Glutamatergic neuron (in vitro differentiated cells): ENCODE measurements at regions not wholly inside any gene's neighbourhood (a gene's known extent, or its start where the extent isn't known, plus 50 kb on each side); places are given as distances from the start of the nearest gene placed in this dataset.

Experiments used
- DNase-seq: peaks from one replicate; pipeline ENCODE4 v3.0.0; 2022
- H3K27ac Mint-ChIP-seq: one replicate; pipeline ENCODE4 v1.8.0; 2020; ENCODE audit warnings: mild to moderate bottlenecking, mixed read lengths, inconsistent platforms; ENCODE audit not compliant: unreplicated experiment
- H3K27me3 Mint-ChIP-seq: one replicate; pipeline ENCODE4 v1.8.0; 2020; ENCODE audit warnings: mild to moderate bottlenecking, moderate library complexity, mixed read lengths, inconsistent platforms; ENCODE audit not compliant: unreplicated experiment
- H3K36me3 Mint-ChIP-seq: one replicate; pipeline ENCODE4 v1.8.0; 2020; ENCODE audit warnings: mild to moderate bottlenecking, mixed read lengths, inconsistent platforms; ENCODE audit not compliant: unreplicated experiment
- H3K4me1 Mint-ChIP-seq: one replicate; pipeline ENCODE4 v1.8.0; 2020; ENCODE audit warnings: mild to moderate bottlenecking, low read depth, mixed read lengths, inconsistent platforms; ENCODE audit not compliant: unreplicated experiment
- H3K4me3 Mint-ChIP-seq: one replicate; pipeline ENCODE4 v1.8.0; 2020; ENCODE audit warnings: mild to moderate bottlenecking, mixed read lengths, inconsistent platforms; ENCODE audit not compliant: unreplicated experiment
- H3K9me3 Mint-ChIP-seq: one replicate; pipeline ENCODE4 v1.8.0; 2020; ENCODE audit warnings: mild to moderate bottlenecking, moderate library complexity, mixed read lengths, inconsistent platforms; ENCODE audit not compliant: unreplicated experiment
- TF ChIP-seq, protein P1 (sequence below): fragments of 200-600 bp; sonication (generic); IDR thresholded peaks from one replicate; pipeline ENCODE4 v1.5.0; 2021; ENCODE audit not compliant: partially characterized antibody, unreplicated experiment

DNA sequence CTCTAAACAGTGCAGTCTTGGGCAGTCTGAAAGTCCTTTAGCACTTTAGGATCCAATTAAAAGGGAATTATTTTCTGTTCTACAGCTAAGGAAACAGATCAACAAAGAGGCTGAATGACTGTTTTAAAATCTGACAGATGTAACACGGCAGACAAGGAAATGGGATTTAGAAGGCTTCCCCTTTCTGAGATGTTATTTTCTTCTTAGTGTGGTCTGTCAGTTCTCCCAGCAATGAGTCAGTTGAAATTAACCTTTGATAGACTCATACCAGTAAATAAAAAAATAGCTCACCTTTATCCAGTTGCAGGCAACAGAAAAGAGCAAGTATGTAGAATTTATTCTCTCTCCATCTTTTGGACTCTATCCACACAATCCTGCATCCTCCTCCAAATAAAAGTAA, 98.1 kb downstream of the NEDD1 start:
- no peak for DNase-seq
- peaks cover 3% of the 10 kb centered on the region for H3K9me3 Mint-ChIP-seq
- H3K4me3 Mint-ChIP-seq: no peak overlapping the region
- no peak overlapping the region for H3K27ac Mint-ChIP-seq
- peaks cover 2% of the 10 kb centered on the region for H3K27me3 Mint-ChIP-seq
- peaks cover 6% of the 10 kb centered on the region for H3K4me1 Mint-ChIP-seq
- TF ChIP-seq, protein P1, sequence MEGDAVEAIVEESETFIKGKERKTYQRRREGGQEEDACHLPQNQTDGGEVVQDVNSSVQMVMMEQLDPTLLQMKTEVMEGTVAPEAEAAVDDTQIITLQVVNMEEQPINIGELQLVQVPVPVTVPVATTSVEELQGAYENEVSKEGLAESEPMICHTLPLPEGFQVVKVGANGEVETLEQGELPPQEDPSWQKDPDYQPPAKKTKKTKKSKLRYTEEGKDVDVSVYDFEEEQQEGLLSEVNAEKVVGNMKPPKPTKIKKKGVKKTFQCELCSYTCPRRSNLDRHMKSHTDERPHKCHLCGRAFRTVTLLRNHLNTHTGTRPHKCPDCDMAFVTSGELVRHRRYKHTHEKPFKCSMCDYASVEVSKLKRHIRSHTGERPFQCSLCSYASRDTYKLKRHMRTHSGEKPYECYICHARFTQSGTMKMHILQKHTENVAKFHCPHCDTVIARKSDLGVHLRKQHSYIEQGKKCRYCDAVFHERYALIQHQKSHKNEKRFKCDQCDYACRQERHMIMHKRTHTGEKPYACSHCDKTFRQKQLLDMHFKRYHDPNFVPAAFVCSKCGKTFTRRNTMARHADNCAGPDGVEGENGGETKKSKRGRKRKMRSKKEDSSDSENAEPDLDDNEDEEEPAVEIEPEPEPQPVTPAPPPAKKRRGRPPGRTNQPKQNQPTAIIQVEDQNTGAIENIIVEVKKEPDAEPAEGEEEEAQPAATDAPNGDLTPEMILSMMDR: no peak
- no peaks in the 10 kb centered on the region for H3K36me3 Mint-ChIP-seq

DNA sequence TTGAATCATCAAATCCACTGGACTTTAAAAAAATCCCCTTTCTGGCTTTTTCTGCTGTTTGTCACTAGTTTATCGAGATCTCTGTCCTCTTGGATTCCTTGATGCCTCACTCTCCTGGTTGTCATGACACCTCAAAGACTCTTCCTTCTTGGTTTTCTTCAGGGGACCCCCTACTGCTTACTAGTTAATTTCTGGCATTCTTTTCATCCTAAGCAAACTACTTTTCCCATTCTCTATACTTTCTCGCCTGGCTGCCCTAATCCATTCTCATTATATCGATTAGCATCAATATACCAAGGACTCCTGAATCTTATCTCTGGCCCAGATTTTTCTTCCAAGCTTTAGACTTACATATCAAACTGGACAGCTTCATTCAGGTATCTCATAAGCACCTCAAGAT, 98.6 kb downstream of the NEDD1 start:
- H3K36me3 Mint-ChIP-seq: no peaks in the 10 kb centered on the region
- peaks cover 3% of the 10 kb centered on the region for H3K9me3 Mint-ChIP-seq
- DNase-seq: no peak
- H3K4me1 Mint-ChIP-seq: peaks cover 6% of the 10 kb centered on the region
- no peak overlapping the region for H3K4me3 Mint-ChIP-seq
- no peak overlapping the region for H3K27ac Mint-ChIP-seq
- TF ChIP-seq, protein P1: no peak
- H3K27me3 Mint-ChIP-seq: peaks cover 2% of the 10 kb centered on the region

DNA sequence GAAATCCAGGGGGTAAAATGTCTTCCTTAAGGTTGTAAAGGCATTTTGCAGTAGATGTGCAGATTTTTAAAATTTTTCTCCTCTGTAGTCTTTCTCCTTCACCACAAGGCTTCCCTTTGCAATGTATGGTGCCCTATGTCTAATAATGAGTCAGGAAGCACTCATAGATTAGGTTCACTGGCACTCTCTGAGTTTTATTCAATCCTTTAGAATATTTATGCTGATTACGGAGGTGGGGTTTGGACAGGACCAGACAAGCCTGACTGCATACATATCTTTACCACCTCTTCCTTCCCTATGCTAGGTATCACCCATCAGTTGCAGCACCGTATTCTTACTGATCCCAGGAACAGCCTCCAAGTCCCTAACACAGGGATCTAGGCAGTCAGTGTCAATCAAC, 99.5 kb downstream of the NEDD1 start:
- no peak overlapping the region for H3K27ac Mint-ChIP-seq
- no peak for DNase-seq
- H3K4me1 Mint-ChIP-seq: peaks cover 6% of the 10 kb centered on the region
- peaks cover 2% of the 10 kb centered on the region for H3K27me3 Mint-ChIP-seq
- peaks cover 3% of the 10 kb centered on the region for H3K9me3 Mint-ChIP-seq
- TF ChIP-seq, protein P1: no peak
- H3K4me3 Mint-ChIP-seq: no peak overlapping the region
- no peaks in the 10 kb centered on the region for H3K36me3 Mint-ChIP-seq

DNA sequence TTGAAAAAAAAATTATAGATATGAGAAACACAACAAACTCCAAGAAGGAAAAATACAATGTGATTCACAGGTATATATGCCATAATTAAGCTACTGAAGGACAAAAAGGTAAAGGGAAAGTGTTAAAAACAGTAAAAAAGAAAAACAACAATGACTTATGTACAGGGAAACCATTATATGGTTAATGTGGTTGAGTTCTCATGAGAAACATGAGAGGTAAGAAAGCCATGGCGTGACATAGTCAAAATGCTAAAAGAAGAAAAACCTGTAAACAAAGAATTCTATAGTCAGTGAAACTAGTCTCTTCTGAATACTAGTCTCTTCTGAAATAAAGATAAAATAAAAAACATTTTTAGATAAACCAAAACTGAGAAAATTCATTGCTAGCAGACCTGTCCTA, 109.1 kb downstream of the NEDD1 start:
- H3K36me3 Mint-ChIP-seq: peaks cover 10% of the 10 kb centered on the region
- no peaks in the 10 kb centered on the region for H3K27me3 Mint-ChIP-seq
- H3K9me3 Mint-ChIP-seq: no peaks in the 10 kb centered on the region
- no peak for DNase-seq
- TF ChIP-seq, protein P1: no peak
- no peak overlapping the region for H3K27ac Mint-ChIP-seq
- H3K4me3 Mint-ChIP-seq: no peak overlapping the region
- H3K4me1 Mint-ChIP-seq: no peaks in the 10 kb centered on the region

DNA sequence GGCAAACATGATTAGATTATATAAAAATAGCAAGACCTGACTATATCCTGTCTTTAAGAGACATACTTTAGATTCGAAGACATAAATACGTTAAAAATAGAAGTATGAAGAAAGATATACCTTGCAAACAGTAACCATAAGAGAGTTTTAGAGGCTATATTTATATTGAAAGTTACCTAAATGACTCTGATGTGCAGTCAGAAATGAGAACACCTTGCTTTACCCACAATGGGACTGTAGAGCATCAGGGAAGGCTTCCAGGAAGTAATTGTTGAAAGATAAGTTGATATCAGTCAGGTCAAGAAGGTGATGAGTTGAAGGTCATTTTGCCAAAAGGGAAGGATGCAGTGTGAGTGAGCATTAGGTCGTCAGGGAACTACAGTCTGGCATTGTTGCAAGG, 110.2 kb downstream of the NEDD1 start:
- H3K9me3 Mint-ChIP-seq: no peaks in the 10 kb centered on the region
- no peaks in the 10 kb centered on the region for H3K27me3 Mint-ChIP-seq
- no peaks in the 10 kb centered on the region for H3K4me1 Mint-ChIP-seq
- H3K4me3 Mint-ChIP-seq: no peak overlapping the region
- H3K36me3 Mint-ChIP-seq: peaks cover 10% of the 10 kb centered on the region
- no peak overlapping the region for H3K27ac Mint-ChIP-seq
- no peak for DNase-seq
- TF ChIP-seq, protein P1: no peak
